CD4-positive, alpha-beta T cell treated with Interleukin-15 for 4 hours (primary cell): ENCODE measurements at regions not wholly inside any gene's neighbourhood (a gene's known extent, or its start where the extent isn't known, plus 50 kb on each side); places are given as distances from the start of the nearest gene placed in this dataset.
"Not testable (repeated sequence)": the region's sequence is repeated elsewhere in the genome, so short reads cannot be mapped to it uniquely, and the experiment has no call there.

Source experiments
- DNase-seq: peaks from one replicate; pipeline ENCODE4 v3.0.0-alpha.2; 2020; ENCODE audit warnings: low spot score

- no peak for DNase-seq
These were observed 217.6 kb upstream of the THUMPD2 start for GRCh38 chr2:39996653-39997080.

GRCh38 chr2:39995005-39995737 lies 216.1 kb upstream of the THUMPD2 start:
- no peak for DNase-seq

GRCh38 chr2:39994151-39994550 lies 215.1 kb upstream of the THUMPD2 start:
- no peak for DNase-seq

GRCh38 chr2:39991298-39991697 lies 212.2 kb upstream of the THUMPD2 start:
- DNase-seq: no peak

GRCh38 chr2:39990335-39990900 lies 211.4 kb upstream of the THUMPD2 start:
- no peak for DNase-seq

- DNase-seq: no peak
These were observed 210.8 kb upstream of the THUMPD2 start for GRCh38 chr2:39989888-39990287.

- DNase-seq: no peak
These were observed 202.8 kb upstream of the THUMPD2 start for GRCh38 chr2:39981883-39982311.

- no peak for DNase-seq
These were observed 196.5 kb upstream of the THUMPD2 start for GRCh38 chr2:39975476-39976020.

- DNase-seq: no peak
These were observed 189.0 kb upstream of the THUMPD2 start for GRCh38 chr2:39968037-39968436.

GRCh38 chr2:39960681-39961080 lies 181.6 kb upstream of the THUMPD2 start:
- not testable (repeated sequence) for DNase-seq

GRCh38 chr2:39954346-39954745 lies 175.3 kb upstream of the THUMPD2 start:
- DNase-seq: no peak

GRCh38 chr2:39949131-39949530 lies 170.1 kb upstream of the THUMPD2 start:
- DNase-seq: no peak

GRCh38 chr2:39948016-39948719 lies 169.1 kb upstream of the THUMPD2 start:
- DNase-seq: no peak

GRCh38 chr2:39947294-39948015 lies 168.4 kb upstream of the THUMPD2 start:
- no peak for DNase-seq

- no peak for DNase-seq
These were observed 163.9 kb upstream of the THUMPD2 start for GRCh38 chr2:39942950-39943349.

- no peak for DNase-seq
These were observed 159.2 kb upstream of the THUMPD2 start for GRCh38 chr2:39938035-39938835.

- DNase-seq: no peak
These were observed 158.6 kb upstream of the THUMPD2 start for GRCh38 chr2:39937621-39938020.

GRCh38 chr2:39934851-39935250 lies 155.8 kb upstream of the THUMPD2 start:
- DNase-seq: no peak

- no peak for DNase-seq
These were observed 154.1 kb upstream of the THUMPD2 start for GRCh38 chr2:39933196-39933595.

- DNase-seq: no peak
These were observed 153.1 kb upstream of the THUMPD2 start for GRCh38 chr2:39932198-39932597.

- no peak for DNase-seq
These were observed 151.3 kb upstream of the THUMPD2 start for GRCh38 chr2:39930175-39930917.
